Breast epithelium (tissue), 3 donors: ENCODE measurements at regions not wholly inside any gene's neighbourhood (a gene's known extent, or its start where the extent isn't known, plus 50 kb on each side); places are given as distances from the start of the nearest gene placed in this dataset.

ENCODE experiments used
- CTCF ChIP-seq, 3 donors: fragments of 450-650 bp; IDR thresholded peaks; one replicate each; pipeline ENCODE4 v1.5.1; 2016 to 2017; ENCODE audit warnings: antibody characterized with exemption in 3 of 3, mild to moderate bottlenecking in 3 of 3, moderate library complexity in 3 of 3
- POLR2A ChIP-seq: fragments of 450-650 bp; IDR thresholded peaks from one replicate; pipeline ENCODE4 v1.6.1; 2016; ENCODE audit warnings: antibody characterized with exemption, mild to moderate bottlenecking, moderate library complexity
- POLR2AphosphoS5 ChIP-seq, 3 donors: sonication (generic); formaldehyde crosslinking; IDR thresholded peaks; one replicate each; pipeline ENCODE4 v1.6.1; 2017; ENCODE audit warnings: antibody characterized with exemption in 3 of 3

DNA sequence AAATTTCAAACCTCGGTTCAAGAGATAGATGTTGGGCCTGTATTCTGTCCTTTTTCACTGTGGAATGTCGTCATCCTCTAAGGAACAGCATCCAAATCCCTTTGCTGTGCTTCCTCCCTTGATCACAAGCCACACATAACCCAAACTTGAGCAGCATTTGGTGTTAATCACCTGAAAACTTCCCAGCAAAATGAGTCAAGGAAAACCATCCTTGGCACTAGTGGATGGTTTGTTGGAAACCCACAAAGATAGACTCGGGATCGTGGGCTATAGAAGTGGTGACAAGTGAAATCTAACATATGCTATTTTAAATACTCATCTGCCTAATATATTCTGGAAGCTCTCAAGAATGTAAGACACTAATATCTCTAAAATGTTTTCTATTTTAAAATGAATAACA is 459.1 kb downstream of the SETD4 start:
- no peak for TF ChIP-seq CTCF (IDR thresholded peaks at IDR 0.05)
- TF ChIP-seq POLR2A = no peak
- no peak for TF ChIP-seq POLR2AphosphoS5 (IDR thresholded peaks at IDR 0.05)
